Spleen (tissue), 11 donors: ENCODE measurements at regions not wholly inside any gene's neighbourhood (a gene's known extent, or its start where the extent isn't known, plus 50 kb on each side); places are given as distances from the start of the nearest gene placed in this dataset.

Source experiments
- DNase-seq: peaks from one replicate; pipeline ENCODE4 v3.0.0-alpha.2; 2020
- H3K27ac ChIP-seq, 8 donors: fragments of 200-600 bp; sonication (generic) in 7 of 8; 1 replicate in 4 of 8; 2 replicates in 4 of 8; pipeline versions ENCODE4 v1.5.0 to v1.8.0; 2016 to 2021; ENCODE audit warnings: inconsistent platforms in 4 of 8, mild to moderate bottlenecking in 4 of 8, moderate library complexity in 1 of 8
- H3K27me3 ChIP-seq, 7 donors: fragments of 200-600 bp; sonication (generic) in 6 of 7; replicated peaks in 1 of 7; 1 replicate in 4 of 7; 2 replicates in 3 of 7; pipeline versions ENCODE4 v1.5.0 to v1.8.0; 2016 to 2021; ENCODE audit warnings: inconsistent platforms in 3 of 7, mild to moderate bottlenecking in 1 of 7
- H3K36me3 ChIP-seq, 6 donors: fragments of 200-600 bp; sonication (generic) in 5 of 6; 1 replicate in 4 of 6; 2 replicates in 2 of 6; pipeline versions ENCODE4 v1.5.0 to v1.8.0; 2016 to 2021; ENCODE audit warnings: inconsistent platforms in 2 of 6
- H3K4me1 ChIP-seq, 6 donors: fragments of 200-600 bp; sonication (generic) in 5 of 6; 1 replicate in 3 of 6; 2 replicates in 3 of 6; pipeline versions ENCODE4 v1.5.0 to v1.8.0; 2016 to 2021; ENCODE audit warnings: inconsistent platforms in 3 of 6
- H3K4me3 ChIP-seq, 8 donors: fragments of 200-600 bp; sonication (generic) in 7 of 8; 1 replicate in 4 of 8; 2 replicates in 4 of 8; pipeline versions ENCODE4 v1.5.0 to v1.8.0; 2016 to 2021; ENCODE audit warnings: inconsistent platforms in 4 of 8, mild to moderate bottlenecking in 4 of 8, moderate library complexity in 2 of 8
- H3K9me3 ChIP-seq, 8 donors: fragments of 200-600 bp; sonication (generic) in 7 of 8; 1 replicate in 4 of 8; 2 replicates in 4 of 8; pipeline versions ENCODE4 v1.5.0 to v1.8.0; 2016 to 2021; ENCODE audit warnings: inconsistent platforms in 4 of 8
- CTCF ChIP-seq, 11 experiments: fragments of 200-600 bp in 7 of 11; fragments of 450-650 bp in 4 of 11; sonication (generic) in 4 of 11; IDR thresholded peaks in 8 of 11; conservative IDR thresholded peaks in 3 of 11; 1 replicate in 7 of 11; 2 replicates in 4 of 11; pipeline versions ENCODE4 v1.4.0 to v1.8.0; 2016 to 2021; ENCODE audit warnings: antibody characterized with exemption in 11 of 11, inconsistent platforms in 4 of 11, mild to moderate bottlenecking in 1 of 11
- POLR2A ChIP-seq, 3 donors: fragments of 450-650 bp; IDR thresholded peaks; one replicate each; pipeline ENCODE4 v1.5.1; 2017; ENCODE audit warnings: antibody characterized with exemption in 3 of 3, mild to moderate bottlenecking in 1 of 3
- POLR2AphosphoS5 ChIP-seq, 3 donors: sonication (generic); formaldehyde crosslinking; IDR thresholded peaks; one replicate each; pipeline ENCODE4 v1.5.1; 2017; ENCODE audit warnings: antibody characterized with exemption in 3 of 3
- WGBS, 5 donors: extraction: QIAGEN DNeasy Blood & Tissue Kit in 3 of 5; methylation state at CpG; one replicate each; pipeline versions ENCODE4 v1.1.5 to v1.1.7; 2013 to 2018; 5-methylcytosine and 5-hydroxymethylcytosine counted together
- intact Hi-C: fragments of 100-400 bp; cut with DNase I; formaldehyde crosslinking; loops from one replicate; pipeline ENCODE4 v1.15.0; 2023; ENCODE audit warnings: low total_unique reads
- donor health status: healthy with polysubstance abuse.
- donor health status: DM: no; HTN: no; CAD: no; lungs with moderate emphysema.
- donor health status: DM: no; HTN: no; CAD: no.
- donor health status: Bipolar disorder and iron deficiency.
- donor health status: healthy.
- donor health status: DM: no; HTN: no; CAD: no.
- donor health status: DM: yes; HTN: yes; CAD: no.

GRCh38 chr7:117946151-117946633 lies 73.0 kb upstream of the CTTNBP2 start:
- H3K4me1 ChIP-seq = no peaks in the 10 kb centered on the region
- no peak overlapping the region for H3K4me3 ChIP-seq
- H3K9me3 ChIP-seq = peaks cover 0 to 7% (median 0%) of the 10 kb centered on the region in 8 donors
- 81 to 92% (median 86%) methylated on average over 2 of the region's 2 CpGs for WGBS, 5 donors
- no peak for TF ChIP-seq POLR2AphosphoS5 (IDR thresholded peaks at IDR 0.05)
- TF ChIP-seq CTCF (IDR thresholded peaks at IDR 0.05 in 8 of 11, conservative IDR thresholded peaks at IDR 0.05 in 3 of 11) = no peak
- no peak for TF ChIP-seq POLR2A (IDR thresholded peaks at IDR 0.05)
- no peak for DNase-seq
- H3K36me3 ChIP-seq = no peaks in the 10 kb centered on the region
- H3K27me3 ChIP-seq = no peaks in the 10 kb centered on the region
- intact Hi-C loops = no loop called here
- H3K27ac ChIP-seq = no peak overlapping the region

- H3K27ac ChIP-seq = no peak overlapping the region
- DNase-seq = no peak
- H3K27me3 ChIP-seq = no peaks in the 10 kb centered on the region
- H3K36me3 ChIP-seq = no peaks in the 10 kb centered on the region
- H3K4me1 ChIP-seq = no peaks in the 10 kb centered on the region
- H3K4me3 ChIP-seq = no peak overlapping the region
- H3K9me3 ChIP-seq = peaks cover 0 to 6% (median 0%) of the 10 kb centered on the region in 8 donors
- intact Hi-C loops = no loop called here
- no peak for TF ChIP-seq CTCF (IDR thresholded peaks at IDR 0.05 in 8 of 11, conservative IDR thresholded peaks at IDR 0.05 in 3 of 11)
- no peak for TF ChIP-seq POLR2A (IDR thresholded peaks at IDR 0.05)
- no peak for TF ChIP-seq POLR2AphosphoS5 (IDR thresholded peaks at IDR 0.05)
- 36 to 64% (median 54%) methylated on average over 1 of the region's 1 CpG for WGBS, 5 donors
Measured at GRCh38 chr7:117949232-117949631, 76.0 kb upstream of the CTTNBP2 start.

GRCh38 chr7:117950601-117951260 lies 77.5 kb upstream of the CTTNBP2 start:
- no peaks in the 10 kb centered on the region for H3K4me1 ChIP-seq
- H3K36me3 ChIP-seq = no peaks in the 10 kb centered on the region
- peaks cover 0 to 6% (median 0%) of the 10 kb centered on the region in 8 donors for H3K9me3 ChIP-seq
- no peak for DNase-seq
- TF ChIP-seq CTCF (IDR thresholded peaks at IDR 0.05 in 8 of 11, conservative IDR thresholded peaks at IDR 0.05 in 3 of 11) = no peak
- TF ChIP-seq POLR2AphosphoS5 (IDR thresholded peaks at IDR 0.05) = no peak
- no peak for TF ChIP-seq POLR2A (IDR thresholded peaks at IDR 0.05)
- no peak overlapping the region for H3K4me3 ChIP-seq
- WGBS, 5 donors = 64 to 72% (median 70%) methylated on average over 6 of the region's 6 CpGs
- intact Hi-C loops = no loop called here
- no peaks in the 10 kb centered on the region for H3K27me3 ChIP-seq
- no peak overlapping the region for H3K27ac ChIP-seq

GRCh38 chr7:117951285-117951684 lies 78.0 kb upstream of the CTTNBP2 start:
- no peak for DNase-seq
- WGBS, 5 donors = 82 to 88% (median 84%) methylated on average over 5 of the region's 5 CpGs

More at GRCh38 chr7:117951285-117951684, 78.0 kb upstream of the CTTNBP2 start:
- no peaks in the 10 kb centered on the region for H3K36me3 ChIP-seq
- TF ChIP-seq CTCF (IDR thresholded peaks at IDR 0.05 in 8 of 11, conservative IDR thresholded peaks at IDR 0.05 in 3 of 11) (no peak), POLR2AphosphoS5 (IDR thresholded peaks at IDR 0.05) (no peak), POLR2A (IDR thresholded peaks at IDR 0.05) (no peak)
- no peak overlapping the region for H3K4me3 ChIP-seq
- no peaks in the 10 kb centered on the region for H3K4me1 ChIP-seq
- intact Hi-C loops = no loop called here
- H3K27me3 ChIP-seq = no peaks in the 10 kb centered on the region
- H3K9me3 ChIP-seq = peaks cover 0 to 6% (median 0%) of the 10 kb centered on the region in 8 donors
- no peak overlapping the region for H3K27ac ChIP-seq
